HG02943 (cell line): ENCODE measurements at regions not wholly inside any gene's neighbourhood (a gene's known extent, or its start where the extent isn't known, plus 50 kb on each side); places are given as distances from the start of the nearest gene placed in this dataset.

Source experiments
- ATAC-seq: cut with Tn5 transposase; IDR thresholded peaks from one replicate; pipeline ENCODE4 v1.9.1; 2021; ENCODE audit warnings: mild to moderate bottlenecking, low read depth, moderate library complexity; ENCODE audit not compliant: unreplicated experiment

DNA sequence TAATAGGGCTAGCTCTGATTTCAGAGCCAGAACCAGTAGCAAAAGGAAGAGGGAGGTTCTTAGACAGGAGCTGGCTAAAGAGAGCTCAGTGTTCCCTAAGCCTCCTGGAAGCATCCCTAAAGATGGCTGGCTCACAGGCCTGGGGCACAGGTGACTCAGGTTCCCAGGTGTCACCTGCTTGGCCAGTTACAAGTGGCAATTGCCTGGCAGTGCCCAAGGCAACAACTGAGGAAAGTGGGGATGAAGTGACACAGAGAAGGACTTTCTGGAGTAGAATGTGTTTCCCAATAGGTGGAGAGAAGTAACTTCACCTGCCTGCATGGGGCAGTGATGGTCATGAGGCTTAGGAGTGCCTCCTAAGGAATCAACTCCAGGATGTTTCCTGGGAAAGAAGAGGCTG, 66.5 kb upstream of the EEPD1 start:
- ATAC-seq = no peak

DNA sequence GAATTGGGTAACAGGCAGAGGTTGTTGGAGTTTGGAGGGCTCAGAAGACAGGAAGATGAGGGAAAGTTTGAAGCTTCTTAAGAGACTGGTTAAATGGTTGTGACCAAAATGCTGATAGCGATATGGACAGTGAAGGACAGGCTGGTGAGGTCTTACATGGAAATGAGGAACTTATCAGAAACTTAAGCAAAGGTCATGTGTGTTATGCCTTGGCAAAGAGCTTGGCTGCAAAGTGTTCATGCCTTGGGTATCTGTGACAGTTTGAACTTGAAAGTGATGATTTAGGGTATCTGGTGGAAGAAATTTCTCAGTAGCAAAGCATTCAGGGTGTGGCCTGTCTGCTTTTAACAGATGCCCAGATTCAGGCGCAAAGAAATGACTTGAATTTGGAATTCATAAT, 64.5 kb upstream of the EEPD1 start:
- ATAC-seq = no peak

DNA sequence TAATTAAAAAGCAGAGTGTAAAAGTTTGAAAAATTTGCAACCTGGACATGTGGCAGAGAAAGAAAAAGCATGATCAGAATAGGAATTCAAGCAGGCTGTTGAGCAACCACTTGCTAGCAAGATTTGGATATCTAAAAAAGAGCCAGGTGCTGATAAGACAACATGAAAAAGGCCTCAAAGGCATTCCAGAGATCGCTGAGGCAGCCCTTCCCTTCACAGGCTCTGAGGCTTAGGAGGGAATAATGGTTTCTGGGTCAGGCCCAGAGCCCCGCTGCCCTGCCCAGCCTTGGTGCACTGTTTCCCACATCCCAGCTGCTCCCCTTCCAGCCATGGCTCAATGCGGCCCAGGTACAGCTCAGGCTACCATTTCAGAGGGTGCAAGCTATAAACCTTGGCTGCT, 64.1 kb upstream of the EEPD1 start:
- ATAC-seq = no peak

DNA sequence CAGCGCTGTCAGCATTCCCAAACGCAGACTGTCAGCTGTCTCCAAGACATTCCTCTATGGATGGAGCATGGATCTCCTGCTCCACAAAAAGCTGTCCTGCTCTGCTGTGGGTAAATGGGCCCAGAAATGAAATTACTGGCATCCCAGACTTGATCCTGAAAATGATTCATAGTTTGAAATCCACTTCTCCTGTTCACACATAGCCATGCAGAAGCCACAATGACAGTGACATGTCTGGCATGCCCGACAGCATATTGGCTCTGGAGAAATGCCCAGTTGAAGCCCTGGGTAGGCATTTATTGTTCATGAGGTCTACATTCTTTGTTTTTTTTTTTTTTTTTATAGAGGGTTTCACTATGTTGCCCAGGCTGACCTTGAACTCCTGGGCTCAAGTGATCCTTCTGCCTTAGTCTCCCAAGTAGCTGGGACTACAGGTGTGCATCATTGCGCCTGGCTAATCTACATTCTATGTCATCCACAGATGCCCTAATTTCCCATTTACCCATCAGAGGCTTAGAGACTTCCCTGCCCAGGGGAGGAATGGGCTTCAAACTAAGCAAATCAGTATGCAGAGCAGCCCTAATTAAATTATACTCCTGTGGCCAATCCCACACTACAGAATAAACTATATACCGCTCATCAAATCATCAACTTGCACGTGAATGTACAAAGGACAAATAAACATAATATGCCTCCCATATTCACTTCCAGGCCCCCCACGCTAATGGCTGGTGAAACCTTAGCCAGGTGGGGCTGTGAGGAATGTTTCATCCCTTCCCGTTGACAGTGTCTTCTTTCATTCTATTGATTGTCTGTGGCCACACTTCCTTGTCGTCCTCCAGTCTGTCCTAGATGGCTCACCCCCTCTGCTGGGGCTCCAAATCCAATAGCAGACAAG, 61.8 kb upstream of the EEPD1 start:
- no peak for ATAC-seq

DNA sequence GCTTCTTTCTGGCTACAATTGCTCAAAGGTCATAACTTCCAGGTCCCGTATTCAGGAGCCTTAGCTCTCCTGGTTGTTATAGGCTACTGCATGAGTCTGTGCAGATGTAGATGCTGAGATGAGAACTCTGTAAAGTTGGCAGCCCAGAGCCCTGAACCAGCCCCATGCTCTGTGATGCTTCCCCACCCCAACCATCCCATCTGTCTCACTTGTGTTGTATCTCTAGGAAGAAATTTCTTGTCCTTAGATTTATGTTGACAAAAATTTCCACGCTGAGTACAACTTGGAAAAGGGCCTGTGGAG, 61.2 kb upstream of the EEPD1 start:
- no peak for ATAC-seq

DNA sequence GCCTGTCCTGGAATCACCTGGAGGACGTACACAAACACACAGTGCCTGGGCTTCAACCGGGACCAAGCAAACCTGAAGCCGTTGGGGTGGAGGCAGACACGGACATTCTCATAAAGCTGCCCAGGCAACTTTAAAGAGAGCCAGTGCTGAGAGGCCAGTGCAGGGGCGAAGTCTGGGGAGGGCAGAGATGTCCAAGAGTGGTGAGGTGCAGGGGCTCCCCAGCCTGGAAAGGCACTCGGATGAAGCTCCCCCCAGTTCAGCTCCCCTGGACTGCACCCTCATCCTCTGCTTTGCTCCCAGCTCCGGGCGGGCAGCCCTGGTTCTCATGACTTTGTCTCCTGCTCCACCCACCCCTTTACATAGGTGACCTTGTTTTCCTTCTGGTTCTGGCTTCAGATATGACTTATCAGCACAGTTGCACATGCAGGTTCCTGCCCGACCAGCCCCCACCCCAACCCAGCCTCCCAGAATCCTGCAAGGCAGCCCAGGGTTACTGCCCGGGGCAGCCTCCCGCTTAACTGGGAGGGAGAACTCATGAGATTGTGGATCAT, 60.8 kb upstream of the EEPD1 start:
- no peak for ATAC-seq

DNA sequence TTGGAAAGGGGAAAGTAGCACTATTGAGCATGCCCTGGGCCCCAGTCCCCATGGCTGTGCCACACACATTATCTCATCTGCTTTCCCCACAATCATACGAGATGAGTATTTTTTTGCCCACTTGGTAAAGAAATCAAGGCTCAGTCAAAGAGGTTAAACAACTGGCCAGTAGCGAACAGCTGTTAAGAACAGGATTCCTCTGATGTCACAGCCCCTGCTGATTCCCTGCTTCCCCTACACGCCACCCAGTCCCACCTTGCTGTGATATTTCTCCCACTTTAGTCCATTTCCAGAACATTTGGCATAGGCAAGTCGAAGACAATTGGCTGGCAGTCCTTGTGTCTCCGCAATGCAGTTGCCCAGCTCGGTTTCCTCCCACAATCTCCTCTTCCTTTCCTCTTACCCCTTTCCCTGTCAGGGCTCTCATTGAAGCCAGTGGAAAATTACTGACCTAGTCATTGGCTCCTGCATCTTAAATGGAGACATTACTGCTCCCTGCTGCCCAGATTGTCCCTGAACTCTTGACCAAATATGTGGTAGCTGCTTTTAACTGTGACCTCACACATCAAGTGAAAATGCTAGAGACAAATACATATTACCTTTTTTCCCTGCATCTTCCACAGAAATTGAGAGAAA, 56.5 kb upstream of the EEPD1 start:
- no peak for ATAC-seq

DNA sequence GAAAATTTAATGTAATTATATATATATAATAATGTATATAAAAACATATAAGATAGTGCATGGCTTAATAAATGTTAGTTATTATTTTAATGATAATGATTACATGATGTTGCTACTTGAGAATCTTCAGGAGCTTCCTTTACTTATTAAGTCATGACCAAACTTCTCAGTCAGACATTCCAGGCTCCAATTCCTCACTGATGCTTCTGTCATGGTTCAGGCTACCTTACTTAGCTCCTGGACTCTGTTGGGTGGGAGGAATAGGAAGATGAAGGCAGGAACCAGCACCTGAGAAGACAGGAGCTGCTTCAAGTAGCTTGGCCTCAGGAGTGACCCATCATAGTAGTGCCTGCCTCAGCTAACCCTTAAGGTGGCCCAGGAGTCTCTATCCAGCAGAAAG, 55.0 kb upstream of the EEPD1 start:
- no peak for ATAC-seq

DNA sequence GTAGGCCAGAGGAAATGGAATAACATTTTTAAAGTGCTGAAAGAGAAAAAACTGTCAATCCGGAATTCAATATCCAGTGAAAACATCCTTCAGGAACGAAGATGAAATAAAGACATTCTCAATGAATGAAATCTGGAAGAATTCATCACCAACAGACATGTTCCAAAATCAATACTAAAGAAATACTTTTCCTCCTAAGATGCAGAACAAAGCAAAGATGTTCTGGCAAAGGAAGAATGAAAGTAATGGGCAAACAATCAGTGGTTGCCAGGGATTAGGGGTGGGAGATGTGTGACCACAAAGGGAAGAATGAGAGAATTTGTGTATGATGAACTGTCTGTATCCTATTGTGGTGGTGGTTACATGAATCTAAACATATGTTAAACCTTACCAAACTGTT, 52.8 kb upstream of the EEPD1 start:
- no peak for ATAC-seq

DNA sequence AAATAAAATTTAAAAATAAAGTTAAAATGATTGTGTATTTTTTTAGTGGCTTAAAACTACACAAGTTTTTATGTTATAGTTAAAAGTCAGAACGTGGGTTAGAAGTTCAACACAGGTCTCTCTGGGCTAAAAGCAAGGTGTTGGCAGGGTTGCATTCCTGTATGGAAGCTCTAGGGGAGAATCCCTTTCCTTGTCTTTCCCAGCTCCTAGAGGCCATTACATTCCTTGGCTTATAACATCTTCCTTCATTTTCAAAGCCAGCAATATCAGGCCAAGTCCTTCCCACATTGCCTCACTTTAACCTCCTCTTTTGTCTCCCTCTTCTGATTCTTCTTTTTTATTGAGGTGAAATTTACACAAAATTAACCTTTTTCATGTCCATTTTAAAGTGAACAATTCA, 52.4 kb upstream of the EEPD1 start:
- ATAC-seq = no peak
